Activated naive CD4-positive, alpha-beta T cell treated with anti-CD3 and anti-CD28 coated beads for 36 hours (primary cell): ENCODE measurements at regions not wholly inside any gene's neighbourhood (a gene's known extent, or its start where the extent isn't known, plus 50 kb on each side); places are given as distances from the start of the nearest gene placed in this dataset.

Experiments
- CTCF ChIA-PET: fragments of 350-600 bp; sonication (Branson Sonifier 250); formaldehyde crosslinking; loops from one replicate; lab custom pipeline; 2021; ENCODE audit warnings: antibody characterized with exemption; lab: Charles Lee
- DNase-seq: peaks from one replicate; pipeline ENCODE4 v3.0.0-alpha.2; 2020
- H3K27ac Mint-ChIP-seq: one replicate; pipeline ENCODE4 v1.8.0; 2021; ENCODE audit warnings: mild to moderate bottlenecking, mixed read lengths
- H3K27me3 Mint-ChIP-seq: one replicate; pipeline ENCODE4 v1.8.0; 2021; ENCODE audit warnings: low read depth, mixed read lengths
- H3K36me3 Mint-ChIP-seq: one replicate; pipeline ENCODE4 v1.8.0; 2021; ENCODE audit warnings: low read depth, mixed read lengths
- H3K4me1 Mint-ChIP-seq: one replicate; pipeline ENCODE4 v1.8.0; 2021; ENCODE audit warnings: low read depth, mixed read lengths
- H3K4me3 Mint-ChIP-seq: one replicate; pipeline ENCODE4 v1.8.0; 2021; ENCODE audit warnings: mild to moderate bottlenecking, moderate library complexity, mixed read lengths
- H3K9me3 Mint-ChIP-seq: one replicate; pipeline ENCODE4 v1.8.0; 2021; ENCODE audit warnings: mixed read lengths
- intact Hi-C: fragments of 100-400 bp; cut with micrococcal nuclease; formaldehyde crosslinking; loops from one replicate; pipeline ENCODE4 v1.15.1; 2023

DNA sequence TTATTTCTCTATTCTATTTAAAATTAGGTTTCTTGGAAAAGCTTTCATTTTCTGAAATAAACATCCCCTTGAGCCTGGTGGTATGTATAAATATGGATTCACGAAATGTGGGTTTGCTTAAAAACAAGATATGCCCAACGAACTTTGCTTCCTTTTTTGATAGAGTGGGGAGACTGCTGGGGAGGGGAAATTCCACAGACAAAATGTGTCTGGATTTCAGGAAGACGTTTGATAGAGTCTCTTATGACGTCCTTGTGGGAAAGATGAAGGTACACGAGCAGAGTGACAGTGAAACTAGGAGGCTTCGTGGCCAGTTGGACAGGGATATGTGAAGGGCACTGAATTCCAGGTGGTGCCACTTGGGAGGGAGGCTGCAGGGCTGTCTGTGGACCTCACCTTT lies 84.5 kb upstream of the RPS23 start:
- Mint-ChIP-seq H3K27ac (no peak overlapping the region), H3K4me1 (peaks cover 43% of the 10 kb centered on the region), H3K4me3 (no peak overlapping the region), H3K36me3 (no peaks in the 10 kb centered on the region), H3K9me3 (no peaks in the 10 kb centered on the region), H3K27me3 (peaks cover 7% of the 10 kb centered on the region)
- no peak for DNase-seq
- intact Hi-C loops, result no loop called here
- CTCF ChIA-PET, result no interaction called here

DNA sequence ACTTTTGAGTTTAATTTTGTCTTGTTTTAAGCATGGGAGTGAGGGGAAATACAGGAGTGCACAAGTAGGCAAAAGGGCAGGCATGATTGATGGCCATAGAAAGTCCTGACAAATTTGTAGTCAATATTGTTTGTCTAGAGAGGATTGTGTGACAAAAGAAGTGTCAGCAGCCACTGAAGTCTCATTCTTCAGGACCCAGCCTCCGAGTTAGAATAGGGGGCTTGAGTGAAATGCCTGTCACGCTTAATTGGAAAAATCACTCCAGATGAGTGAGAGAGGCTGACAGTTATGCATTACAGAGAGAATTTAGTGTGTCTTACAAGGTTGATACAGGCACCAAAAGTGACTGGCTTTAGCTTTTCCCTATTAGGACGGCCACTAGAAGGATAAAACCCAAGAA lies 81.9 kb upstream of the RPS23 start:
- CTCF ChIA-PET, result interaction anchor here (0.6 to 0.7 kb wide), 2 partner anchors 18 to 56 kb away, joined by 4 to 6 read pairs; no protein-coding TSS in a partner anchor
- intact Hi-C loops, result no loop called here
- no peaks in the 10 kb centered on the region for H3K27me3 Mint-ChIP-seq
- no peak overlapping the region for H3K27ac Mint-ChIP-seq
- no peaks in the 10 kb centered on the region for H3K36me3 Mint-ChIP-seq
- H3K9me3 Mint-ChIP-seq, result no peaks in the 10 kb centered on the region
- peaks cover 48% of the 10 kb centered on the region for H3K4me1 Mint-ChIP-seq
- H3K4me3 Mint-ChIP-seq, result no peak overlapping the region
- DNase-seq, result no peak

DNA sequence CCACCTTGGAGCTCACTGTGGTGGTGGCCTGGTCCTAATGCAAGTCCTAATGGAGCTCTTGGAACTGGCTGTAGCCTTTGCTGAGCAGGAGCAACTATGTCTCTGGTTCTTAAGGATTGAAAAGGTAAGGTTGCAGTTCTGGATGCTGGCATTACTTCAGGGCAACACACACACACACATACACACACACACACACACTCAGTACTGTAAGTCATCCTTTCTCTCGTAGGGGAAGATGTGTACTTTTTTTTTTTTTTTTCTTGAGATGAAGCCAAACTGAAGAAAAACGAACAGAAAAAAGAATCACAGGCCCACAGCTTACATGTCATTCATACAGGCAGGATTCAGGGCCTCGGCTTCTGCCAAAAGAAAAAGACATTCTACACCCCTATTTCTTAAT lies 81.1 kb upstream of the RPS23 start:
- Mint-ChIP-seq H3K4me3 (no peak overlapping the region), H3K36me3 (no peaks in the 10 kb centered on the region), H3K27me3 (no peaks in the 10 kb centered on the region), H3K9me3 (no peaks in the 10 kb centered on the region), H3K27ac (no peak overlapping the region), H3K4me1 (peaks cover 49% of the 10 kb centered on the region)
- no peak for DNase-seq
- intact Hi-C loops, result loop anchor here (5.0 kb wide), 1 partner anchor 387 kb away; the partner anchor contains the start of gene ATG10
- CTCF ChIA-PET, result interaction anchor here (0.6 kb wide), 1 partner anchor 57 kb away, joined by 4 read pairs; no protein-coding TSS in a partner anchor

DNA sequence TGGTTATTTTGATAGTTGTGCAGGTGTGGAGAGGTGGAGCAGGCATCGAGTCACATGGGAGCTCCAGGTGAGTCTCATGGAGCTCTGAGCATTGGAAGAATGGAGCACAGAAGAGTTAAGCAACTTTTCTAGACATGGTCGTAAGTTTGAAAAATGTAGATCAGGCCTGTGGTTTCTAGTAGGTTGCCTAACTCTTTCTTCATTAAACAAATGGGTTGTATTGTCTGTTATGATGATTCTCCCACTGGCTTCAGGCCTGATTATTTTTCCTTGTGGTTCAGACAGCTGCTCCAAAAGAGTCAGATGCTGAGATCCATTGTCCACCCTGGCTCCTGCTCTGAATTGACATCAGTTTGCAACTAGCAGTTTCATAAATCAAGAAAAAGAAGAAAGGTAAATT lies 80.3 kb upstream of the RPS23 start:
- DNase-seq, result no peak
- intact Hi-C loops, result loop anchor here (5.0 kb wide), 1 partner anchor 386 kb away; the partner anchor contains the start of gene ATG10
- CTCF ChIA-PET, result no interaction called here
- Mint-ChIP-seq H3K36me3 (no peaks in the 10 kb centered on the region), H3K27ac (peak overlapping the region; percentile 97), H3K4me3 (no peak overlapping the region), H3K27me3 (no peaks in the 10 kb centered on the region), H3K4me1 (peaks cover 50% of the 10 kb centered on the region), H3K9me3 (no peaks in the 10 kb centered on the region)

DNA sequence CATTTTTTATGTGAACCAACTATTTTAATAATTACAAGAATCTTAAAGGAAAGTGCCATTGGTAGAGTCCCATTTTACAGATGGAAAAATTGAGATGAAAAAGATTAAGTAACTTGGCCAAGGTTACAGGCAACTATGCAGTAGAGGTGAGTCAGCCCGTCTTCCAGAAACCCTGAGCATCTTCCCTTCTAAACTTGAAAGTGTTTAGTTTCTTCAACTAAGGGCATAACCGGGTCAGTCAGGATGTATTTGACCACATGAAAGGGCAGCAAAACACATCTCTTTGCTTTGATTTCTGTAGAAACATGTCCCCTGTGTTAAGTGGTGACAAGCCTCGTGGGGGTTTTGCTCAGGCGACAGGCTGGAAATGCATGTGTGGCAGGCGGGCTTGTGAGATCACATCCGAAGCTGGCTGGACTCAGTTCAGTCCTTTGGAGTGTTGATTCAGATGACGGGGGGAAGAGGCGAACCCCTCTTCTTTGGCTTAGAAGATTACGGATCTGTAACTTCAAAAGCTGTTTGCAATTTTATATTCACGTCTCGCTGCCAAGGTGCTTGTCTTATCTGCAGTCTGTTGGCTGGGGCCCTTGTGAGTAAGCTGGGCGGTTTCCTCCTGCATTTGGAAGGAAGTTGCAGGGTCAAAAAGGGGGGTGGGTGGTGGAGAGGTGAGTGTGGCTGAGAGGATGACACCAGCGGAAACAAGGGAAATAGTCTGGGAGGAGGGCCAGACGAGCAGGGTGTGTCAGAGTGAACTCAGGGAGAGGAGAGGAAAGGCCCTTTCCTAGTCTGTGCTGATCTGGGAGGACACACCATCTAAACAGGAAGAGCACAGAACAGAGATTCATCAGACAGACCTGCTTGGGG lies 78.9 kb upstream of the RPS23 start:
- CTCF ChIA-PET, result interaction anchor here (3.1 kb wide), 1 partner anchor 9 kb away, joined by 10 read pairs; no protein-coding TSS in a partner anchor
- intact Hi-C loops, result loop anchor here (1.0 to 5.0 kb wide), 8 partner anchors 8 to 1056 kb away; partner anchors contain the start of genes ATG10, RPS23, SSBP2 and TMEM167A
- peak; percentile 91 for DNase-seq
- Mint-ChIP-seq H3K4me3 (peak overlapping the region; percentile 54), H3K9me3 (no peaks in the 10 kb centered on the region), H3K4me1 (peaks cover 50% of the 10 kb centered on the region), H3K36me3 (no peaks in the 10 kb centered on the region), H3K27me3 (no peaks in the 10 kb centered on the region), H3K27ac (peak overlapping the region; percentile 97)

DNA sequence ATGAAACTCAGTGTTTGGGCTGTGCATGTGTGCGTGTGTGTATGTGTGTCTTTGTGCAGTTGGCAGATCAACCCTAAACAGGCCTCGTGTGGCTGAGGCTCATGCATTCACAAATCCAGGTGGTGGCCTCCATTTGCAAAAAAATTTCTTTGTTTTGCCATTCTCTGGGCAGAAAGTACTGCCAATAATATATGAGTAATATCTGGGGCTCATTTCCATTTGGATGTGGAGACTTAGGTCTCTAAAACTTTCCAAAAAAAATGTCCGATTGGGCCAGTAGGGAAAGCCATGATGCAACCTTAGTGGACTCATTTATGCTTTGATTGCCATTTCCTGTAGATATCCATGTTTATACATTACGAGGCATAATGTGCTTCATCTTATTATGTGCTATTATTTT lies 77.9 kb upstream of the RPS23 start:
- Mint-ChIP-seq H3K27me3 (no peaks in the 10 kb centered on the region), H3K4me3 (no peak overlapping the region), H3K4me1 (peaks cover 50% of the 10 kb centered on the region), H3K9me3 (no peaks in the 10 kb centered on the region), H3K36me3 (no peaks in the 10 kb centered on the region), H3K27ac (peak overlapping the region; percentile 57)
- CTCF ChIA-PET, result interaction anchor here (3.1 kb wide), 1 partner anchor 10 kb away, joined by 10 read pairs; no protein-coding TSS in a partner anchor
- intact Hi-C loops, result loop anchor here (2.0 to 5.0 kb wide), 2 partner anchors 384 to 721 kb away; partner anchors contain the start of genes ATG10, TMEM167A and XRCC4
- DNase-seq, result no peak

DNA sequence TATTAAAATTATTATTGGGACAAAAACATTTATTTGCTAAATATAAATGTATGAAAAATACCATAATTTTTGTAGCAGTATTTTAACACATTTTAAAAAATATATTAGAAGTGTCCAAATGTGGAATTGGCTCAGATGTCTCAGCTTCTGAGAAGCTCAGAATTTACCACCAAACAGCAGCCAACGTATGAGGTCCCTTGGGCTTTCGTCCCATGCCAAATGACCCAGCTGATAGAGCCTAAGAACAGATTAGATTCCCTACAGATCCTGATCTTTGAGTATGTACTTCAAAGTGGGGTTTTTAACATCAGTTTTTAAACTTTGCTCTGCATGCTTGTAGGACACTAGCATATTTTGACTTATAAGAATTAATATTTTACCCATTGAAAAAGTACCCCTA lies 77.3 kb upstream of the RPS23 start:
- H3K4me1 Mint-ChIP-seq, result peaks cover 45% of the 10 kb centered on the region
- no peak for DNase-seq
- intact Hi-C loops, result loop anchor here (5.0 kb wide), 1 partner anchor 383 kb away; the partner anchor contains the start of gene ATG10
- H3K27ac Mint-ChIP-seq, result no peak overlapping the region
- CTCF ChIA-PET, result interaction anchor here (0.8 to 3.1 kb wide), 3 partner anchors 10 to 34 kb away, joined by 3 to 10 read pairs (median 4); no protein-coding TSS in a partner anchor
- H3K36me3 Mint-ChIP-seq, result no peaks in the 10 kb centered on the region
- H3K4me3 Mint-ChIP-seq, result no peak overlapping the region
- H3K27me3 Mint-ChIP-seq, result no peaks in the 10 kb centered on the region
- no peaks in the 10 kb centered on the region for H3K9me3 Mint-ChIP-seq

DNA sequence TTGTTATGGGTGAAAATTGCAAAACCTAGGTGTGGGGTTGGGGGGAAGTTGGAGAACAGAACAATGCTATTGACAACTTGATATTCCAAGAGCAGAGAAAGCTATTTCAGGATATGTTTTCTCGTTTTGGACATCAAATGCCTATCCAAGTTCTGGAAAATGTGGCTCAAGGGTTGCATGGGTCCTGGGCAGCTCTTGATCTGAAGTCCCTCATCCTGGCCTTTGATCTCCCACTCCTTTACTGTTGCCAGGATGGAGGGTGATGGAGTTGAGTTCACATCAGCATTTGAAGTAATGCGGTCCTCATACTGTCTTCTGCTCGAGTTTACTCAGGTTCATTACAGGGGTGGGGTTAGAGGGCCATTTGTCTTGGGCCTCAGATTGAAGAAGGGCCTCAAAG lies 76.9 kb upstream of the RPS23 start:
- Mint-ChIP-seq H3K4me1 (peaks cover 42% of the 10 kb centered on the region), H3K27ac (no peak overlapping the region), H3K36me3 (no peaks in the 10 kb centered on the region), H3K9me3 (no peaks in the 10 kb centered on the region), H3K4me3 (no peak overlapping the region), H3K27me3 (no peaks in the 10 kb centered on the region)
- intact Hi-C loops, result loop anchor here (5.0 kb wide), 1 partner anchor 383 kb away; the partner anchor contains the start of gene ATG10
- CTCF ChIA-PET, result interaction anchor here (0.8 to 3.1 kb wide), 5 partner anchors 11 to 286 kb away, joined by 3 to 10 read pairs (median 4); no protein-coding TSS in a partner anchor
- DNase-seq, result no peak

DNA sequence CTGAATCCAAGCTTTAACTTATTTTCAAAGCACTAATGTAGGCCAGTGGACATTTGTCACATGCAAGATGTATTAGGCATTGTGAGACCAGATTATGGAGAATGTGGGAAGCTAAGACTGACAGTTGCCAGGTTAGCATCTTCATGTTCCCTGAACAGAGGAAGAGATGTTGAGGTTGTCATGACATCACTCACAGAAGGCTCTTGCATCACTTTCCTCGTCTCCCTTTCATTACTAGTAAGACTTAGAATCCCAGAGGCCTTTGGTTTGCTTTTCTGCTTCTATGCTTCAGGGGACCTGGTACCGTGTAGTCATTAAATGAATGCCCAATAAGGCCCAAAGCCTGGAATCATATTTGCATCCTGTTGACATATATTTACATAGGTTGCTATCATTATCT lies 76.4 kb upstream of the RPS23 start:
- CTCF ChIA-PET, result interaction anchor here (0.6 to 1.2 kb wide), 5 partner anchors 10 to 440 kb away, joined by 3 to 9 read pairs (median 3); no protein-coding TSS in a partner anchor
- Mint-ChIP-seq H3K4me3 (no peak overlapping the region), H3K27ac (no peak overlapping the region), H3K4me1 (peaks cover 39% of the 10 kb centered on the region), H3K9me3 (no peaks in the 10 kb centered on the region), H3K27me3 (no peaks in the 10 kb centered on the region), H3K36me3 (no peaks in the 10 kb centered on the region)
- intact Hi-C loops, result loop anchor here (5.0 kb wide), 1 partner anchor 1363 kb away; no protein-coding TSS in a partner anchor
- DNase-seq, result peak; percentile 31

DNA sequence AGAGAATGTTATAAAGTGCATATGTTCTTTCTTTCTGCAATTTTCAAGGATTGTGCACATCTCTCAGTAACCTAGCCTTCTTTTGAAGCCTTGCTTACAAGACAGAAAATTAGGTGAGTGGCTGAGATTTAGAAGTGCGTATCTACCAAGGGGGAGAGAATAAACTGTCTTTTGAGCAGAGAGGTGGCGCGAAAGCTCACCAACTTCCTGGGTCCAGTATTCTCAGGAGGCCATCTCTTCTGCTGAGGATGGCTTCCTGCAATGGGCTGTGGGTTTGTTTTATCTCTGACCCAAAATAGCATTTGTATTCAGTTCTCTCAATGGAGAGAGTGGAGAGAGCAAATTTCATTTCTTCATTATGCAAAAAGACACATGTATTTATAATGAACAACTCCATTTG lies 75.4 kb upstream of the RPS23 start:
- Mint-ChIP-seq H3K27me3 (no peaks in the 10 kb centered on the region), H3K4me3 (no peak overlapping the region), H3K4me1 (peaks cover 34% of the 10 kb centered on the region), H3K36me3 (no peaks in the 10 kb centered on the region), H3K9me3 (no peaks in the 10 kb centered on the region), H3K27ac (no peak overlapping the region)
- intact Hi-C loops, result loop anchor here (5.0 kb wide), 1 partner anchor 1364 kb away; no protein-coding TSS in a partner anchor
- DNase-seq, result no peak
- CTCF ChIA-PET, result interaction anchor here (0.6 to 4.0 kb wide), 7 partner anchors 13 to 442 kb away, joined by 3 to 30 read pairs (median 4); no protein-coding TSS in a partner anchor

DNA sequence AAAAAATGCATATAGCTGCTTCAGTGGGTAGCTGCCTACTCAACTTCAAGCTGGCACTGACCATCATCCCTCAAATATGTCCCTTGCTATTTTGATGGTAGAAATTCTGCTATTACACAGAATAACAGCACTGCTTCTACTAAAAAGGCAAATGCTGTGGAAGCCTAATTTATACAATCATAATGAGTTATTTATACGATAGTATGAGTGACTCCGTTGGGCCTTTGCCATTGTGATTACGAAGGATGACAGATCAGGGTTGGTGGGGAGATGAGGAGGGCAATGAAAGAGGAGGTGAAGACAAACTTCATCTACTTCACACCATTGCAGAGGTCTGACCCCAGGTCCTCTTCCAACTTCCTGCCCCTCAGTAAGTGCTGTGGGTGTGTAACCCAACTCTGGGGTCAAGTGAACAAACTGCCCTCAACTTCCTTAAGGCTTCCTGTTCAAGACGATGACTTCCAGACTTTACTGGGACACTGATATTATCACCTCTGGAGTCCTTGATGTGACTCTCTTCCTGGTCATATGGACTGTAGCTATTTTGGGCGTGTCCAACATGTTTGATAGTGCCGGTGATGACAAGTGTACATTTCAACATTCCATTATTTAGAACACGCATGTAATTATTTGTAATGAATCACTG lies 74.1 kb upstream of the RPS23 start:
- H3K4me3 Mint-ChIP-seq, result no peak overlapping the region
- H3K27ac Mint-ChIP-seq, result no peak overlapping the region
- no peaks in the 10 kb centered on the region for H3K27me3 Mint-ChIP-seq
- H3K36me3 Mint-ChIP-seq, result no peaks in the 10 kb centered on the region
- DNase-seq, result no peak
- intact Hi-C loops, result loop anchor here (1.0 to 5.0 kb wide), 6 partner anchors 143 to 1365 kb away; no protein-coding TSS in a partner anchor
- H3K4me1 Mint-ChIP-seq, result peaks cover 26% of the 10 kb centered on the region
- H3K9me3 Mint-ChIP-seq, result no peaks in the 10 kb centered on the region
- CTCF ChIA-PET, result interaction anchor here (1.0 to 4.0 kb wide), 9 partner anchors 14 to 443 kb away, joined by 3 to 30 read pairs (median 4); no protein-coding TSS in a partner anchor
